NCI-H345 (cell line): ENCODE measurements at regions not wholly inside any gene's neighbourhood (a gene's known extent, or its start where the extent isn't known, plus 50 kb on each side); places are given as distances from the start of the nearest gene placed in this dataset.

Source experiments
- DNase-seq: peaks from one replicate; lab custom pipeline; 2025; lab: John Stamatoyannopoulos, UW

GRCh38 chr10:29925771-29926692, 133.4 kb downstream of the JCAD start:
- no peak for DNase-seq

- no peak for DNase-seq
Observed at GRCh38 chr10:29924436-29924835, 134.9 kb downstream of the JCAD start.

GRCh38 chr10:29923416-29923965, 135.9 kb downstream of the JCAD start:
- peak; percentile 0 for DNase-seq

GRCh38 chr10:29922892-29923291, 136.5 kb downstream of the JCAD start:
- DNase-seq, result no peak

- DNase-seq, result no peak
Observed at GRCh38 chr10:29922226-29922625, 137.2 kb downstream of the JCAD start.

DNA sequence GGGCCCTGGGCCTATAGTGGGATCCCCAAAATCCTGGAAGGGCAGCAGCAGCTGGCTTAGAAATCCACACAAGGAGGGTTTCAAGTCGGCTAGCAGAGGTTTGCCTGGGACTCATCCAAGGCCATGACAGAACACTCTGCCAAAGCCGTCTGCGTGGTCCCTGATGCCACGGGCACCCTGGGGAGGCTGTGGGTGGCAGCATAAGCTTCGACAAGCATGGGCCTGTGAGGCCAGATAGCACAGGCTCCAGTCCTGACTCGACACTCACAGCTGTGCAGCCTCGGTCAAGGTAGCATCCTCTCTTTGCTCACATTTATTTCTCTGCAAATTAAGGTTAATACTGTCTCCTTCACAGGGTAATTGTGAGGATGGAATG, 138.3 kb downstream of the JCAD start:
- no peak for DNase-seq

- DNase-seq, result no peak
Observed at GRCh38 chr10:29920408-29921070, 138.8 kb downstream of the JCAD start.

DNA sequence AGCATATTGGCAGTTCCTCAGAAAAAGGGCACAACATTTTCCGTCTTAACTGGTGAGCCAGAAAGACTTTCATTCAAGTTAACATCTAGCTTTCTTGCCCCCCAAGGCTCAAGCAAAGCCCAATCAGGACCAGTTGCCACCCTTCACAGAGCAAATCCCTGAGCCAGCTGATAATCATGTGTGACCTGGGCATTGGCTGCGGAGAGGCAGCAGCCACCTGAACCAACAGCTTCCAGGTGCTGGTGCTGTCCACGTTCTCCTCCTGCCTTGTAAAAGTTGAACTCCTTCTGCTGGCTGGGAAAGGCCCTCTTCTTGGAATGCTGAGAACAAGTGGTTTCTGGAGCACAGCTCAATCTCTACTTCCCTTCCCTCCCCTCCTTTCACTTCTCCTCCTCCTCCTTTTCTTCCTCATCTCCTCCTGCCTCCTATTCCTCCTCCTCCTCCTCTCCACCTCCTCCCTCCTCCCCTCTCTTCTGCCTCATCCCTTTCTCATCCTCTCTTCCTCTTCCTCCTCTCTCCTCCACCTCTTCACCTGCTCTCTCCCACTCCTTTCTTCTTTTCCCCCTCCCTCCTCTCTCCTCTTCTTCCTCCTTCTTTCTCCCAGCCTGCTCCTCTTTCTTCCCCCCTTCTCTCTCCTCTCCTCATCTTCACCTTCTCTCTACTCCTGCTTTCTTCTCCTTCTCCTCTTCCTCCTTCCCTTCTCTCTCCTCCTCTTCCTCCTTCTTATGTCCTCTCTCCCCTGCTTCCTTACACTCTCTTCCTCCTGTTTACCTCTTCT, 140.6 kb downstream of the JCAD start:
- no peak for DNase-seq

- DNase-seq, result no peak
Observed at GRCh38 chr10:29917311-29917710, 142.1 kb downstream of the JCAD start.

GRCh38 chr10:29916669-29917068, 142.7 kb downstream of the JCAD start:
- DNase-seq, result no peak

- DNase-seq, result no peak
Observed at GRCh38 chr10:29914986-29915785, 144.2 kb downstream of the JCAD start.

DNA sequence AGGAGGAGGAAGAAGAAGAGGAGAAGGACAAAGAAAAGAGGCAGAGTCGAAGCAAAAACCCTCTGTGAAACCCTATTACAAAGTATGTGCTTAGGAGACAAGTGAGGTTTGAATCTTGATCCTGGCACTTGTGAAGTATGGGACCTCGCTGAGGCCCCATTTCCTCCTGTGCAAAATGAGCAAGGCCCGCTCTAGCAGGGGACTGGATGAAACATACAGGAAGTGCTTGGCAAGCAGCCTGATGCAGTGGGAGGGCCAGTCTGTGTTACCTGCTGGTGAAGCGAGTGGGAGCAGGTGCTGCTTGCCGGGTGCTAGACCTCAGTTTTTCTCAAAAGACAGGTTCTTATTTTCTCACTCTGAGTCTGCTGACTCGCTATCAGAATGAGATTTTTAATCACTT, 150.4 kb downstream of the JCAD start:
- DNase-seq, result peak; percentile 67

GRCh38 chr10:29900865-29901264, 158.5 kb downstream of the JCAD start:
- no peak for DNase-seq

- DNase-seq, result no peak
Observed at GRCh38 chr10:29897999-29898716, 161.2 kb downstream of the JCAD start.

DNA sequence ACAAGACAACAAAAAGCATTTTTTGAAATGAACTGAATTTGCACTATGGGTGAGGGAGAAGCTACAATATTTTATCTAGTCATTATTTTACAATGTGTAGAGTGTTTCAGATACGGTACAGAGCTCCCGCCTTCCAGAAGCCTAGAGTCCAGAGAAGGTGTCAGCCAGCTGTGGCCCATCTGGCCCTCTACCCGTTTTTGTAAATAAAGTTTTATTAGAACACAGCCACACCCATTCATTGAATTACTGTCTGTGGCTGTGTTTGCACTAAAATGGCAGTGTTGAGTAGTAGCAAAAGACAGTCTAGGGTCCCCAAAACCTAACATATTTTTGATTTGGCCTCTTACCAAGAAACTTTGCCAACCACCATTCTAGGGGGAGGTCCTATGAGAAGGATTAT, 162.0 kb downstream of the JCAD start:
- no peak for DNase-seq

DNA sequence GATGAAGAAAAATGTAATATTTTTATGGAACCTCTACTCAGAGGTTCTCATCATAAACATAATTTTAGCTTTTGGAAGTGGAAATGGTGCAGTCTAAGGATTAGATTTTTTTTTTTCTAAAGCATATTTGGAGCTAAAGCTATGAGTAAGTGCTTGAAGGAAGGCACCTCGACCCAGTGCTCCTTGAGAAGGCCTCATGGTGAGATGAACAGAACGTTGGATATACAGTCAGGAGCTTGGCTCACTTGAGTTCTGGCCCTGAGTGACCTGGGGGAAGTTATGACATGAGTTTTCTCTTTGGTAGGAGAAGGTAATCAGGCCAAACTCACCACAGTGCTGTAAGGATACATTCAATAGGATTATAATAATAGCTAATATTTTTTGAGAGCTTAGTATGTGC, 163.3 kb downstream of the JCAD start:
- DNase-seq, result no peak

GRCh38 chr10:29895456-29895855, 163.9 kb downstream of the JCAD start:
- no peak for DNase-seq

DNA sequence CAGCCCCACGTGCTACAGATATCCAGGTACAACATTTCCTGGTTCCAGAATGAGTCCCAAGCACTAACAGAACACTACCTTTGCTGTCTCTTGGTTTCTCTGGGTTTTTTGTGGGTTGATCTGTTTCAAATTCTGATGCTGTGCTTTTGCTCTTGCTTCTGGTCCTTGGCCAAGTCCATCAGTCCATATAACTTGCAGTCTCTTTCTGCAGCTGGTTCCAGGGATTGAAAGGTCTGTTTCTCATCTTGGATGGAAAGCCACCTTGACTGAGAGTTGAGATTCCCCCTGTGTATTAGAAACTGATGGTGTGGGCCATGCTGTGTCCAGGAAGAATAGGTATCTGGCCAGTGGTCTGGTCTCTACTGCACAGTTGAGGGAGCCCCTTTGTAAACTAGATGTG, 171.1 kb downstream of the JCAD start:
- no peak for DNase-seq

DNA sequence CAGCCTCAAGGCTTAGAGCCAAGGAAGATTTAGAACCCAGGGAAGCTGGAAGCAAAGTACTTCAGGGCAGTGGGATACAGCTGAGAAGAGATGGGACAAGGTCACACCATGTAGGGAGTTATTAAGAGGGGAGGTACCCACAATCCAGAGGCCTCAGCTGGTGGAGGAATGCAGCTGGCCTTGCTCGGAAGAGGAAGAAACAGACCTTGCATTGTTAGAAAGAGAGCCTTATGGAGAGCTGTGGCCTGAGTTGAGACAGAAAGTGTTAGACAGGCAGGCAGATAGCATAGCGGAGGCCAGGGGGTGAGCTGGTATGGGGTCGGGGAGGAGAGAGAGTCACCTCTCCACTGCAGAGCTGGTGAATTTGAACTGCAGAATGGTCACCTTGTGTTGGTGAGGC, 173.1 kb downstream of the JCAD start:
- DNase-seq, result no peak

GRCh38 chr10:29883231-29883630, 176.2 kb downstream of the JCAD start:
- DNase-seq, result no peak

DNA sequence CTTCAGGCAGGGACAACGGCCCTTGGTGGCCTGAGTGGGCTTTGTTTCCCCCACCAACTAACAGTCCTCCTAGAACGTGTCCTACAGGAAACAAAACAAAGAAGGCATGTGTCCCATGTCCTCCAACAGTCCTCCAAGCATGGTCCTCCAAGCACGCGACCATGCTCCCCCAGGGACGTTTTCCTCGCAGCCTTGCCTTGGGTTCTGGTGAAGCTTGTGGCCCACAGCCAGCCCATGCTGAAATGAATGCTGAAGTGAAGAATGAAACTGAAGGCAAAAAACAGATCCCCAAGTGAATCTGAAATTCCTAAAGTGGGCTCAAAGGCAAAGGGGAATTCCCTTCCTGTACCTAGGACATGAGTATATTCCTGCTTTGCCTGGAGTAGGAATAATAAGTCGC, 176.6 kb downstream of the JCAD start:
- DNase-seq, result no peak
